ENCODE measurements at regions not wholly inside any gene's neighbourhood (a gene's known extent, or its start where the extent isn't known, plus 50 kb on each side); places are given as distances from the start of the nearest gene placed in this dataset.

DNA sequence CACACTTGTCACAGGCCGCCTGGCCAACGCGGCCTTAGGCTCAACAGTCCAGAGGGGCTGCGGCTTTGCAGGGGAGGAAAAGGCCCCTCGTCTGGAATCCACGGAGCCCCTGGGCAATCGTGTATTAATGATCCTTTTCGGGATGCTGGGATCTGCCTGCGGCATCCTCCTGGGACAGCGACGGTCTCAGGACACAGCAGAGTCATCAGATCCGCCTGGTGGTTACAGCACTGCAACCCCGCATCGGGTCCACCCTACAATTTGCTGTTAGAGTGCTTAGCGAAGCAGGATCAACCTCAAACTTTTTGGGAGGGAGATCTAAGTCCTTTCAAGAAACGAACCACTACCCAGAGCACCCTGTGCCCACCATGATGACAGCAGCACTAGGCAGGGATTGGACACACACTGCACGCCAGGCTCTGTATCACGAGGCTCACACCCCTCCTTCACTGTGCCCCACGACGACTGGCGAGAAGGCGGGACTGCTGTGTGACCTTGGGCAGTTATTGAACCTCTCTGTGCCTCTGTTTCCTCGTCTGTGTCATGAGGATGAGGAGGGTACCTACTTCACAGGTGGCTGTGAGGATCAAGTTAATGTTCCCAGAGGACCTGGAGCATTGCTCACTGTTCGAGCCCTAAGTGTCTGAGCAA, 100.4 kb upstream of the COL5A1 start:
- TF ChIP-seq, protein P1, sequence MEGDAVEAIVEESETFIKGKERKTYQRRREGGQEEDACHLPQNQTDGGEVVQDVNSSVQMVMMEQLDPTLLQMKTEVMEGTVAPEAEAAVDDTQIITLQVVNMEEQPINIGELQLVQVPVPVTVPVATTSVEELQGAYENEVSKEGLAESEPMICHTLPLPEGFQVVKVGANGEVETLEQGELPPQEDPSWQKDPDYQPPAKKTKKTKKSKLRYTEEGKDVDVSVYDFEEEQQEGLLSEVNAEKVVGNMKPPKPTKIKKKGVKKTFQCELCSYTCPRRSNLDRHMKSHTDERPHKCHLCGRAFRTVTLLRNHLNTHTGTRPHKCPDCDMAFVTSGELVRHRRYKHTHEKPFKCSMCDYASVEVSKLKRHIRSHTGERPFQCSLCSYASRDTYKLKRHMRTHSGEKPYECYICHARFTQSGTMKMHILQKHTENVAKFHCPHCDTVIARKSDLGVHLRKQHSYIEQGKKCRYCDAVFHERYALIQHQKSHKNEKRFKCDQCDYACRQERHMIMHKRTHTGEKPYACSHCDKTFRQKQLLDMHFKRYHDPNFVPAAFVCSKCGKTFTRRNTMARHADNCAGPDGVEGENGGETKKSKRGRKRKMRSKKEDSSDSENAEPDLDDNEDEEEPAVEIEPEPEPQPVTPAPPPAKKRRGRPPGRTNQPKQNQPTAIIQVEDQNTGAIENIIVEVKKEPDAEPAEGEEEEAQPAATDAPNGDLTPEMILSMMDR (IDR thresholded peaks at IDR 0.05): no peak
- ChIA-PET CTCF (no interaction called here), POLR2A (no interaction called here)
- Mint-ChIP-seq H3K36me3 (ENCODE audit: low read depth) (no peaks in the 10 kb centered on the region), H3K27ac (no peak overlapping the region), H3K4me3 (no peak overlapping the region), H3K9me3 (no peaks in the 10 kb centered on the region), H3K4me1 (no peaks in the 10 kb centered on the region), H3K27me3 (peaks cover 3% of the 10 kb centered on the region)
- DNase-seq (no peak), ATAC-seq (ENCODE audit: low read depth) (no peak)
- intact Hi-C loops (cut with micrococcal nuclease): no loop called here

DNA sequence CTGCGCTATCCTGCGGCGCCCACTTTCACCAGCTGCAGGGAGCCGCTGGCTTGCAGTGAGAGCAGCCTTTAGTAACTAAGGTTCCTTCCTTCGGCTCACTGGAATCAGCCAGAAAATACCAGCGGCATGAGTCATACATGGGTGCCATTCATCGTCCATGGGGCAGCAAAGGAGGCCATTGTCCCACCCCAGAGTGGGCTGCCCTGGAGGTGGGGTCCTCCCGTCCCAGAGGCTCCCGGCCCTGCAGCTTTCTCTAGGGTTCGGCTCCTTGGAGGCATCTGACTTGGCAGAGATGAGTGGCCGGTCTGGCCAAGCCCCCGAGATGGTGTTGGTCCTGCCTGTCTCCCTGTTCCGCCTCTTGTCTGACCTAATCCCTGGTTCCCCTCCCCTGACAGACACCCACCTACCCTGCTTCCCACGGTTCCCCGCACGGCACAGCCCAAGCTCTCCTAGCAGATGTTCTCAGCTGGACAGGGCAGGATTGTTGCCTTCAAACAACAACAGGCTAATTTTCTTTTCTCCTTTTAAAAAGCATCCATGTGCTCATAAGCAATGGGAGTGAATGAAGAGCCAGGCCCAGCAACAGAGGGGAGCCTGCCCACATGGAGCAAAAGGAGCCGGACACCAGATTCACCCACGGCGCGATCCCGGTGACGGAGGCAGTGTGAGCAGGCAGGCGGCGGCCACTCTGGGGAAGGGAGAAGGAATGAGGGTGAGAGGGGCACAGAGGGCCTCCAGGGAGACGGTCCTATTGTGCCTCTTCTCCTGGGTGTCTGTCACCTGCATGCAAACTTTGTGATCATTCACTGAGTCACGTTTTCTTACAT, 97.0 kb upstream of the COL5A1 start:
- intact Hi-C loops (cut with micrococcal nuclease): loop anchor here (5.0 kb wide), 1 partner anchor 563 kb away; no protein-coding TSS in a partner anchor
- ChIA-PET CTCF (no interaction called here), POLR2A (no interaction called here)
- no peaks in the 10 kb centered on the region for H3K4me1 Mint-ChIP-seq
- H3K27me3 Mint-ChIP-seq: peaks cover 8% of the 10 kb centered on the region
- no peak overlapping the region for H3K4me3 Mint-ChIP-seq
- H3K9me3 Mint-ChIP-seq: no peaks in the 10 kb centered on the region
- ATAC-seq (ENCODE audit: low read depth) (no peak), DNase-seq (no peak)
- TF ChIP-seq, protein P1 (IDR thresholded peaks at IDR 0.05): no peak
- H3K36me3 Mint-ChIP-seq (ENCODE audit: low read depth): no peaks in the 10 kb centered on the region
- H3K27ac Mint-ChIP-seq: no peak overlapping the region

DNA sequence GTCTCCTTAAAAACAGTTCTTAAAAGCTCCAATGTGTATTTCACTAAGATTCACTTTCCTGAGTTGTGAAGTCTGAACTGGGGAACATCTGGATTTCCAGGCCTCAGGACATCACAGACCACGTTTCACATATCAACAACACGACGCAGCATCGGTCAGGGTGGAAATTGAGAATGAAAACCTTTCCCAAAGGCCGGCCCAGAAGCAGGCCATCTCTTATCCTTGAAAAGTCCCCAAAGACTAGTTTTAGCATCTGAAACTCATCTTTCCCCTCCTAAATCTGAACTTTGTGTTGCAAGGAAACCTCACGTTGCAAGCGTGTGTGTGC, 96.4 kb upstream of the COL5A1 start:
- no peak overlapping the region for H3K4me3 Mint-ChIP-seq
- TF ChIP-seq, protein P1 (IDR thresholded peaks at IDR 0.05): no peak
- ChIA-PET POLR2A (no interaction called here), CTCF (no interaction called here)
- H3K4me1 Mint-ChIP-seq: no peaks in the 10 kb centered on the region
- H3K27ac Mint-ChIP-seq: no peak overlapping the region
- H3K27me3 Mint-ChIP-seq: peaks cover 8% of the 10 kb centered on the region
- ATAC-seq (ENCODE audit: low read depth) (no peak), DNase-seq (no peak)
- no peaks in the 10 kb centered on the region for H3K9me3 Mint-ChIP-seq
- intact Hi-C loops (cut with micrococcal nuclease): loop anchor here (5.0 kb wide), 1 partner anchor 562 kb away; no protein-coding TSS in a partner anchor
- H3K36me3 Mint-ChIP-seq (ENCODE audit: low read depth): no peaks in the 10 kb centered on the region

DNA sequence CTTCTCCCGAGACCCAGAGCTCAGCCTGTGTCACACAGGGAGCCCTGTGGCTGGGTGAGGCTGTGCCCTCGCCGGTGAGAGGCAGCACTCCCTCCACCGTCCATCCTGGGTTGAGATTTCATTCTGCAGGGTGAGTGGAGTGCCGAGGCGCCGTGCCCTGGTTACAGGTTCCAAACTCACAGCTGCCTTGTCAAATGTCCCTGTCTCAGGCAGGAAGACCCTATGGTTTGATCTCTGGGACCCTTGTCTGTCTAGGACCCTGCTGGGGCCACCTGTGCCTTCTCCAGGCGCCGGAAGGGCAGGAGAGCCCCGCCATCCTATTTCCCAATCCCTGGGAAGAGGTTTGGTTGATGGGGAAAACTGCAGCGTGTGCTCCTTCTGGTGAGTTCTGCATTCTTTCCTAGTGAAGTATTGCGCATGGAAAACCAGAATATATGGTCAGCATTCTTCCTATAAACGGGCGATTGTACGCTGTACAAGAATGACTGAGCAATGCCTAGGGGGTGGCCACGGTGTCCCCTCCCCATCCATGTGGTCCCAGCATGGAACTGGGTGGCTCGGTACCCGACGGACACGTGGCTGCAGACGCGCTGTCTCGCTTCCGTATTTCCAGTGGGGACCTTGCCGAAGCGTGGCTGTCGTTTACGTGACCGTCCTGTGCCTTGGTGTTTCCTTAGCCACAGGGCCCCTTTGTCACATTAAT, 95.9 kb upstream of the COL5A1 start:
- intact Hi-C loops (cut with micrococcal nuclease): loop anchor here (5.0 kb wide), 1 partner anchor 562 kb away; no protein-coding TSS in a partner anchor
- ChIA-PET CTCF (no interaction called here), POLR2A (no interaction called here)
- H3K27ac Mint-ChIP-seq: no peak overlapping the region
- H3K4me3 Mint-ChIP-seq: no peak overlapping the region
- H3K9me3 Mint-ChIP-seq: peaks cover 4% of the 10 kb centered on the region
- H3K27me3 Mint-ChIP-seq: peaks cover 8% of the 10 kb centered on the region
- no peak for DNase-seq
- TF ChIP-seq, protein P1 (IDR thresholded peaks at IDR 0.05): no peak
- no peaks in the 10 kb centered on the region for H3K36me3 Mint-ChIP-seq (ENCODE audit: low read depth)
- no peak for ATAC-seq (ENCODE audit: low read depth)
- no peaks in the 10 kb centered on the region for H3K4me1 Mint-ChIP-seq

DNA sequence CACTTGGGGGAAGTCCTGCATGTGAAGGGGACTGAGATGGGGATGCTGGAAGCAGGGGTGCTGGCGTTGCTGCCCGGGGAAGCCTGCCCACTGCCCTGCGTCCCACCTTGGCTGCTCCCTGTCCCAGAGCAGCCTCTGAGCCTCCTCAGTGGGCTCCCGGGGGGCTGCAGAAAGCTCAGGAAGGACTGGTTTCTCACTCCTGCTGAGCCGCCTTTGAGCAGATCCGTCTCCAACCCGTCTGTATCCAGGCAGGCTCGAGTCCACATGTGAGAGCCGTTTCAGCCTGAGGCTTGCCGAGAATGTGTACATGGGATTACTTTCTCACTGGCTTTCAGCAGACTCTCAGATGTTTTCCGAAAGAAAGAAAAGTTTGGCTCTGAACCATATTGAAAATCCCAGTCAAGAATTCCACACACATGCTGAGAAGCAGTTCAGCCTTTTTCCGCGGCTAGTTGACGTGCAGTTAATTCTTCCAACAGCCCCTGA, 95.3 kb upstream of the COL5A1 start:
- no peak overlapping the region for H3K4me3 Mint-ChIP-seq
- no peaks in the 10 kb centered on the region for H3K4me1 Mint-ChIP-seq
- no peak overlapping the region for H3K27ac Mint-ChIP-seq
- CTCF ChIA-PET: no interaction called here
- H3K27me3 Mint-ChIP-seq: peaks cover 8% of the 10 kb centered on the region
- DNase-seq: no peak
- POLR2A ChIA-PET: no interaction called here
- H3K9me3 Mint-ChIP-seq: peaks cover 4% of the 10 kb centered on the region
- no peaks in the 10 kb centered on the region for H3K36me3 Mint-ChIP-seq (ENCODE audit: low read depth)
- TF ChIP-seq, protein P1 (IDR thresholded peaks at IDR 0.05): no peak
- no peak for ATAC-seq (ENCODE audit: low read depth)
- intact Hi-C loops (cut with micrococcal nuclease): loop anchor here (5.0 kb wide), 1 partner anchor 561 kb away; no protein-coding TSS in a partner anchor

Measured in activated B cell treated with CpG ODN at 0.5 μM for 24 hours (primary cell).